Left lung (tissue), 4 donors: ENCODE measurements at regions not wholly inside any gene's neighbourhood (a gene's known extent, or its start where the extent isn't known, plus 50 kb on each side); places are given as distances from the start of the nearest gene placed in this dataset.

Experiments used
- ATAC-seq: fragments of 200-7000 bp; cut with Tn5 transposase; one replicate; pipeline ENCODE4 v1.9.1; 2020; ENCODE audit warnings: moderate library complexity
- DNase-seq, 4 donors: peaks; one replicate each; pipeline ENCODE4 v3.0.0-alpha.2; 2013 to 2020
- H3K27ac ChIP-seq, 2 donors: fragments of 200-600 bp; sonication (generic) in 1 of 2; one replicate each; pipeline versions ENCODE4 v1.5.0 to v1.8.0; 2020 to 2021
- H3K27me3 ChIP-seq, 2 donors: fragments of 200-600 bp; sonication (generic) in 1 of 2; one replicate each; pipeline versions ENCODE4 v1.5.0 to v1.8.0; 2020 to 2021
- H3K36me3 ChIP-seq, 2 donors: fragments of 200-600 bp; sonication (generic) in 1 of 2; one replicate each; pipeline versions ENCODE4 v1.5.0 to v1.8.0; 2020 to 2021
- H3K4me1 ChIP-seq, 2 donors: fragments of 200-600 bp; one replicate each; pipeline ENCODE4 v1.8.0; 2021
- H3K4me3 ChIP-seq, 2 donors: fragments of 200-600 bp; sonication (generic) in 1 of 2; one replicate each; pipeline versions ENCODE4 v1.5.0 to v1.8.0; 2020 to 2021; ENCODE audit warnings: mild to moderate bottlenecking in 1 of 2
- H3K9me3 ChIP-seq, 2 donors: fragments of 200-600 bp; sonication (generic) in 1 of 2; one replicate each; pipeline versions ENCODE4 v1.5.0 to v1.8.0; 2020 to 2021
- CTCF ChIP-seq, 2 donors: fragments of 200-600 bp; sonication (generic) in 1 of 2; IDR thresholded peaks; one replicate each; pipeline versions ENCODE4 v1.5.0 to v1.8.0; 2021; ENCODE audit warnings: antibody characterized with exemption in 2 of 2
- intact Hi-C, 2 donors: fragments of 100-400 bp; cut with DNase I; formaldehyde crosslinking; loops; one replicate each; pipeline versions ENCODE4 v1.11.2 to v1.14.2; 2022
- donor health status: DM: no; HTN: yes; CAD: no.
- donor health status: DM: no; HTN: no; CAD: no.

GRCh38 chr10:55233090-55233489 is 432.1 kb upstream of the PCDH15 start:
- H3K27ac ChIP-seq: no peak overlapping the region
- H3K4me3 ChIP-seq: no peak overlapping the region
- no peaks in the 10 kb centered on the region for H3K36me3 ChIP-seq
- no peaks in the 10 kb centered on the region for H3K4me1 ChIP-seq
- intact Hi-C loops: no loop called here
- H3K9me3 ChIP-seq: no peaks in the 10 kb centered on the region
- DNase-seq: no peak
- no peaks in the 10 kb centered on the region for H3K27me3 ChIP-seq
- TF ChIP-seq CTCF (IDR thresholded peaks at IDR 0.05): no peak
- no peak for ATAC-seq

GRCh38 chr10:55232553-55232952 is 431.5 kb upstream of the PCDH15 start:
- TF ChIP-seq CTCF (IDR thresholded peaks at IDR 0.05): no peak
- intact Hi-C loops: no loop called here
- no peaks in the 10 kb centered on the region for H3K36me3 ChIP-seq
- no peak for ATAC-seq
- DNase-seq: no peak
- no peak overlapping the region for H3K4me3 ChIP-seq
- H3K4me1 ChIP-seq: no peaks in the 10 kb centered on the region
- H3K27me3 ChIP-seq: no peaks in the 10 kb centered on the region
- H3K9me3 ChIP-seq: no peaks in the 10 kb centered on the region
- H3K27ac ChIP-seq: no peak overlapping the region

GRCh38 chr10:55227967-55228366 is 426.9 kb upstream of the PCDH15 start:
- no peak for ATAC-seq
- H3K9me3 ChIP-seq: no peaks in the 10 kb centered on the region
- intact Hi-C loops: no loop called here

GRCh38 chr10:55224007-55224781 is 423.2 kb upstream of the PCDH15 start:
- DNase-seq (no peak), ATAC-seq (no peak)
- no peak overlapping the region for H3K27ac ChIP-seq
- no peak overlapping the region for H3K4me3 ChIP-seq
- TF ChIP-seq CTCF (IDR thresholded peaks at IDR 0.05): no peak
- no peaks in the 10 kb centered on the region for H3K27me3 ChIP-seq
- intact Hi-C loops: no loop called here
- H3K9me3 ChIP-seq: no peaks in the 10 kb centered on the region
- H3K36me3 ChIP-seq: no peaks in the 10 kb centered on the region
- H3K4me1 ChIP-seq: no peaks in the 10 kb centered on the region

More at GRCh38 chr10:55227967-55228366, 426.9 kb upstream of the PCDH15 start:
- Histone ChIP-seq H3K4me3 (no peak overlapping the region), H3K36me3 (no peaks in the 10 kb centered on the region), H3K4me1 (no peaks in the 10 kb centered on the region), H3K27ac (no peak overlapping the region), H3K27me3 (no peaks in the 10 kb centered on the region)
- no peak for TF ChIP-seq CTCF (IDR thresholded peaks at IDR 0.05)
- DNase-seq: no peak

- Histone ChIP-seq H3K4me1 (no peaks in the 10 kb centered on the region), H3K27ac (no peak overlapping the region), H3K9me3 (no peaks in the 10 kb centered on the region), H3K4me3 (no peak overlapping the region), H3K27me3 (no peaks in the 10 kb centered on the region), H3K36me3 (no peaks in the 10 kb centered on the region)
- ATAC-seq: no peak
- DNase-seq: no peak
- TF ChIP-seq CTCF (IDR thresholded peaks at IDR 0.05): no peak
- intact Hi-C loops: no loop called here
Measured at GRCh38 chr10:55223352-55223751, 422.3 kb upstream of the PCDH15 start.
